HG02678 (cell line): ENCODE measurements at regions not wholly inside any gene's neighbourhood (a gene's known extent, or its start where the extent isn't known, plus 50 kb on each side); places are given as distances from the start of the nearest gene placed in this dataset.

Experiments used
- ATAC-seq: cut with Tn5 transposase; IDR thresholded peaks from one replicate; pipeline ENCODE4 v1.9.1; 2021; ENCODE audit warnings: mild to moderate bottlenecking, moderate library complexity; ENCODE audit not compliant: unreplicated experiment

DNA sequence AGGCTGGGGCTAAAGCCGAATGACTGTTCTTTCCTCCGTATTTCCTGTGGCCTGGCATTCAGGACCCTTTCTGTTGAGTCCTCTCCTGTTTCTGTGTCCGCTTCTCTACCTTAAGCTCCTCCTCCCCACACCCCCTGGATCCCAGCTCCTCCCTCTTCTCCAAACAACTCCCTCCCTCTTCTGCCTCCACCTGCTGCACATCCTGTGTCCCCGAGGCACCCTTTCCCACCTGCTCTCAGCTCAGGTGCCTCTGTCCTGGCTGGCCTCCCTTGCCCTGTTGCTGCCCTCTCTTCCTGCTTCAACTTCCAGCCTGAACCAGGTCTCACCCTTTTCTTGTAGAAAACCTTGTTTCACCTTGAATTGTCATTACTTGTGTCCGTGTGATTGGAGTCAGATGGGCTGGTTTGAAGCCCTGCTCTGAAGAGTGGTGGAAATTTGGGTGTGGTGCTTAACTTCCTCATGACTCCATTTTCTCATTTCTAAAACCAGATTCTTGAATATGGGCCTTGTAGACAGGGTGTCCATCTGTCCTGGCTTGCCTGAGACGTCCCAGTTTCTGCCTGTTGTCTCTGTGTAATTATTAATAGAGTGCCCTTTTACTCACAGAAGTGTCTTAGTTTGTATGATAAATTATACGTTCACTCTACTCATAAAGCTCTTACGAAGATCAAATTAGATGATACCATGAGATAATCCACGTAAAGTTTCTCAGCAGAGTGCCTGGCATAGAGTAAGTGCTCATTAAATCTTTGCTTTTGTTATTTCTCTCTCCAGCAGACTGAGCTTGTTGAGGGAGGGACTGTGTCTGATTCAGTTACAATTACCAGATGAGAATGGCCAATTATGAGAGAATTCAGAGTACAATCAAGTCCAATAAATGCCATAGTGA is 58.9 kb upstream of the TRABD2B start:
- no peak for ATAC-seq

DNA sequence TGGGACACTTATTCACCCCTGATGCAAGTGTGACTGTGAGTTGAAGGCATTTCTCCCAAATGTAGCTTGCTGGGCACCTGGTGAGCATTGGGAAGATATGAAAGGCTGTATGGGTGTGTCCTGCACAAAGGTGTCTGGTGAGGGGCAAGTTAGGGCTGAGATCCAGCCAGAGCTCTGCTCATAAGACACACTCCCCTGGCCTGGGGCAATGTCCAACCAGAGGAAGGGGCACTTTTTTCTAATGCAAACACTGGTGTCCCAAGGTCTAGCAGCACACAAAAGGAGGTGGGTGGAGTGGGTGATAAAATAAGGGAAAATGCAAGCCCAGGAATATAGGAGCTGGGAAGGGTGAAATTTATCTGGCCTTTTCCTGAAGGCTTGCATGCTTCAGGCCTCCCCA is 57.0 kb upstream of the TRABD2B start:
- no peak for ATAC-seq

DNA sequence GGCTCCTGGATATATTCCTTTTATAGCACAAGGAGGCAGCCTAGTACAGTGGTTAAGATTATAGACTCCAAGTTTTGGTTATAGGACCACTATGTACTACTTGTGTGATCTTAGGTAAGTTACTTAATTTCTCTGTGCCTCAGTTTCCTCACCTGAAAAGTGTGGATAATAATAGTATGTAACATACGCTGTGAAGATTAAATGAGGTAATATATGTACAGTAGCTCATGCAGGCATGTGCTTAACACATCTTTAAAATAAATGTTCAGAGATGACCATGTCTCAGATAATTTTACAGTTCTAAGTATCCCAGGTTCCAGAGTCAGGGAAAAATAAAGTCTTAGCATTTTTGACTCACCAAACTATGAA is 55.7 kb upstream of the TRABD2B start:
- ATAC-seq, result no peak

DNA sequence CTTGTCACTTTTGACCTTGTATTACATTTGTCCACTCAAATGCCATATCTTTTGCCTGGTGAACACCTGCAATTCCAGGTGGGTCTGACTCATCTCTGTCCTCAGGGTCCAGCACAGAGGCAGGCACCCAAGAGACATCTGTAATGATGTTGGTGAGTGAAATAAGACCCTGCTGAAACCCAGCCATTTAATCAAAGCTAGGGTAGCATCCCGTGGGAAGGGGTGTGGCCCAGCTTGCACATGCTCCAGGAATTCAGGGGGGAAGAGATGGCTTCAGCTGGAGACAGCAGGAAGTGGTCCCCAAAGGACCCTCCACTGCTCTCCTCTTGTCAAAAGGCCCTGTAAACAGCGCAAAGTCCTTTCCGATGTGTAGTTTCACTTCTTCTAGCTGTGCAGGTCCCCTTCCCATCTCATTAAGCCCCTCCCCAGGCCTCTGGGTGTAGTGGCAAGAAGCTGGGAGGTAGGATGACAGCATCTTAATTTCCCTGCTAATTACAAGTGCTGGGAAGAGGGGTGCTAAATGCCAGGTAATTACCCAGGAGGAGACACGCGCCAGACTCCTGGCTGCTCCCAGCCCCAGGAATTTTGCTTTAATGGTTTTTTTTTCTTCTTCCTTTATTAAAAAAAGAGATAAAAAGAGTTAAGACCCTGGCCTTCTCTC is 54.4 kb upstream of the TRABD2B start:
- no peak for ATAC-seq

DNA sequence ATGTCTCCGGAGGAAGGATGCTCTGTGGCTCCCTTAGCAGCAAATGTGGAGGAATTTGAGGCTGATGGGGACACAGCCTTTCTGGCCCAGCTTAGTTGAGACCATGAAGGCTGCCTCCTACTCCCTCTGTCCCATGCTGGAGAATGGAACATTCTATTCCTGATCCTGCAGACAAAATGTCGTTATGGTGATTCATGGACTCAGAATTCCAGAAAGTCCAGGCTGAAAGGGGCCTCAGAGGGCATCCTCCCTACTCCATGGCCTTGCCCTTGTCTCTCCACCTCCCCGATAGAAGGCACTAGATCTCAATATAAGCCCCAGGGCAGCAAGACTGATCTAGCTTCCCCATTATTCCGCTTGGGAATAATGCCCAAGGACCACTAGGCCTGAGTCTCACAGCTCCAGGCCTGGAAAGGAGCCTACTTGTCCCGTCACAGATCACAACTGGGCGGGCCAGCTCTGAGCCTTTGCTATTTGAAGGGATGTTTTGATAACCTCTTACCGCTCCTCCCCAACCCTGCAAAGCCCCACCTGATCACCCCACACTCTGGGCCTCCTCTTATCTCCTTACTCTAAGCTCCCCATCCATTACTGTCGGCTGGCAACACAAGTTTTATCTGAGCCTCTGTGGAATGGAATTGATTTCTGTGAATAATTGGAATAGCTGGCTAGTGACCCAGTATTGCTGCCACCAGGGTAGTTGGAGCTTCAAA is 52.8 kb upstream of the TRABD2B start:
- ATAC-seq, result no peak

DNA sequence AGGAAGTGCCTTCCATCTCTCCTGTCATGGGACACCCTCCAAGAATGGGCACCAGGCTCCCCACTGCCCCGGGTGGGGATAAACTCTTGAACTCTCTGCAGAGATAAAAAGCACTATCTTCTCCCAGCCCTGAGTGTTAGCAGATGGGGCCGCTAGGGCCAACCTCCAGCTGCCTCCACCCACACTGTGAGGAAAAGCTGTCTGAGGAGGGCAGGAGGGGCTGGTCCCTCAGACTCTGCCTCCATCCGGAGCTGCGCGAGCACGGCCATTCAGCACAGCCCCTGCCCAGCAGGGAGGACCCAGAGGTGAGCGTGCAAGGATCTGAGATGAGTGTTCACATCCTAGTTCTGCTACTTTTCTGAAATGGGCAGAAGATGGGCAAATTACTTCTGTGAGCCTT is 51.8 kb upstream of the TRABD2B start:
- no peak for ATAC-seq

DNA sequence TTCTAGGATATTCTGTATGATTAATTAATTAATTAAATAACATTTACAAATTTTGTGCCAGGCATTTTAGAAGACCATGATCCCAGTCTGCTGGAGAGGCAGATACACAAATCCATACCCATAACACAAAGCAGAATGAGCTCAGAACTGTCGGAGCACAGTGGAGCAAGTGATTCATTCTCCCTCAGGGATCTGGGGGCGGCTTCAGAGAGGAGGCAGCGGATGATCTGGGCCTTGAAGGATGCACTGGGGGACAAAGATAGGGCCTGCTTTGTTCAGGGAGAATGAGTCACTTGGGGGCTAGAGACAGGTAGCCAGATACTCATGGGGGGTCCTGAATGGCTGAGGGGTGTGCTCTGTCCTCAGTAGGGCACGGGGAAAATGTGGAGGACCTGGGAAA is 50.9 kb upstream of the TRABD2B start:
- ATAC-seq, result no peak

DNA sequence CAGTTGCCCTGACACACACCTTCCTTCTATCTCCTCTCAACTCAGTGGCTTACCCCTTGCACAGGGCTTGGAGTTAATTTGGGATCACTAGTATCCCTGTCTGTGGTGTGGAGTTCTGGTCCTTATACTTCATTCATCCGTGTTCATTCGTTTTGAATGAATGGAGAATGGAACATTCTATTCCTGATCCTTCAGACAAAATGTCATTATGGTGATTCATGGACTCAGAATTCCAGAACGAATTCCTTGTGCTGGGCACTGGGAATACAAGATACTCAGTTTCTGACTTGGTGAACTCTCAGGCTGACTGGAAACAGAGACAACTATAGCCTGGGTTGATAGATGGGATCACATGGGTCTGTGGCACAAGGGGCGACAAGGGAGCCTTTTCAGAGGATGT is 49.9 kb upstream of the TRABD2B start:
- ATAC-seq, result no peak
